ENCODE measurements at regions not wholly inside any gene's neighbourhood (a gene's known extent, or its start where the extent isn't known, plus 50 kb on each side); places are given as distances from the start of the nearest gene placed in this dataset.

DNA sequence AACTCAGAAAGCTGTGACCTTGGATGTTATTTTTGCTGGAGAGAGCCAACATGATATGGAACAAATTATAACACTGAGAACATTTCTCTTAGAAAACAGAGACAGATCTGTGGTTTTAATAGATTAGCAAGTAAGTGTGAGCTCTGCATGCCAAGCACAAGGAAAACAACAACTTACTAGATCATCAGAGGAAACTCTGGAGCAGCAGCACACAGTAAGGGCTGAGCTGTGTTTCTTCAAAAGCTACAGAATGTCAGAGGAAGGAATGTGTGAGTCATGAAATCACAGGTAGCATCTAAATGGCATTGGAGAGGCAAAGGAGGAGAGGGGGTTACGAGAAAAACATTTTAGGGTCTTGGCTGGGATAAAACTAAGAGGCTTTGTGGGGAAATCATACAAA lies 283.4 kb upstream of the FZD8 start:
- Histone ChIP-seq H3K36me3 (no peaks in the 10 kb centered on the region), H3K9me3 (no peaks in the 10 kb centered on the region), H3K27me3 (no peaks in the 10 kb centered on the region), H3K4me3 (no peak overlapping the region), H3K27ac (no peak overlapping the region), H3K4me1 (no peaks in the 10 kb centered on the region)
- WGBS, 2 donors = 64 to 70% methylated on average over 1 of the region's 1 CpG
- no peak for DNase-seq
- TF ChIP-seq POLR2A (IDR thresholded peaks at IDR 0.05) (no peak), CTCF (IDR thresholded peaks at IDR 0.05) (no peak)
- intact Hi-C loops (cut with DNase I) = no loop called here

DNA sequence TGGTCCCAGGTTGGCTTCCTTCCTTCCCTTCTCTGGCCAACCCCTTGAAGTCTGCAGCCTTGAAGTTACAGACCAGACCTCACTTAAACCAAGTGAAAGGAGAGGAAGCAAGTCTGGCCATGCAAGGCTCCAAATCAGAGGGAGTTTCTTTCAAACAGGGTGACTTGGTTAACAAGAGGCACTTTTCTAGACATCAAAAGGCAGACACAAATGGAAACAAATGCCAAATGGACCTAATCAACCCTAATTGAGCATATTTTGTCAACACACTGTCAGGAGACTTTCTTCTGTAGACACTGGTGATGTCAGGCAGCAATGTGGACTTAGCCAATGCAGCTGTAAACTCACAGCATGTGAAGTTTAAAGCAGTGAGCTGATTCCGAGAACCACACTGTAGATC lies 282.7 kb upstream of the FZD8 start:
- Histone ChIP-seq H3K4me1 (no peaks in the 10 kb centered on the region), H3K4me3 (no peak overlapping the region), H3K9me3 (no peaks in the 10 kb centered on the region), H3K27me3 (no peaks in the 10 kb centered on the region), H3K27ac (no peak overlapping the region), H3K36me3 (no peaks in the 10 kb centered on the region)
- TF ChIP-seq CTCF (IDR thresholded peaks at IDR 0.05) (no peak), POLR2A (IDR thresholded peaks at IDR 0.05) (no peak)
- whole genome bisulfite sequencing, 2 donors = 60 to 78% methylated on average over 1 of the region's 1 CpG
- intact Hi-C loops (cut with DNase I) = no loop called here
- DNase-seq = no peak

GRCh38 chr10:35922876-35923600 lies 280.9 kb upstream of the FZD8 start:
- 87 to 96% methylated on average over 4 of the region's 4 CpGs for WGBS, 2 donors
- TF ChIP-seq CTCF (IDR thresholded peaks at IDR 0.05) (no peak), POLR2A (IDR thresholded peaks at IDR 0.05) (no peak)
- no peaks in the 10 kb centered on the region for H3K4me1 ChIP-seq
- no peaks in the 10 kb centered on the region for H3K36me3 ChIP-seq
- no peak overlapping the region for H3K27ac ChIP-seq
- no peaks in the 10 kb centered on the region for H3K9me3 ChIP-seq
- no peak overlapping the region for H3K4me3 ChIP-seq
- no peaks in the 10 kb centered on the region for H3K27me3 ChIP-seq
- intact Hi-C loops (cut with DNase I) = no loop called here
- DNase-seq = no peak

- no peak for DNase-seq
- no peaks in the 10 kb centered on the region for H3K27me3 ChIP-seq
- no peak overlapping the region for H3K4me3 ChIP-seq
- H3K4me1 ChIP-seq = no peaks in the 10 kb centered on the region
- no peaks in the 10 kb centered on the region for H3K36me3 ChIP-seq
- H3K27ac ChIP-seq = no peak overlapping the region
- intact Hi-C loops (cut with DNase I) = no loop called here
- TF ChIP-seq POLR2A (IDR thresholded peaks at IDR 0.05) = no peak
- TF ChIP-seq CTCF (IDR thresholded peaks at IDR 0.05) = no peak
- 85 to 90% methylated on average over 13 of the region's 13 CpGs for WGBS, 2 donors
- no peaks in the 10 kb centered on the region for H3K9me3 ChIP-seq
Measured at GRCh38 chr10:35921866-35922350, 279.8 kb upstream of the FZD8 start.

- no peak for DNase-seq
- intact Hi-C loops (cut with DNase I) = no loop called here
- peaks cover 0 to 8% (median 0%) of the 10 kb centered on the region in 3 donors for H3K4me1 ChIP-seq
Measured at GRCh38 chr10:35916791-35917190, 274.7 kb upstream of the FZD8 start.

More at GRCh38 chr10:35916791-35917190, 274.7 kb upstream of the FZD8 start:
- H3K36me3 ChIP-seq = no peaks in the 10 kb centered on the region
- WGBS, 2 donors = 87 to 92% methylated on average over 4 of the region's 4 CpGs
- H3K27ac ChIP-seq = no peak overlapping the region
- no peaks in the 10 kb centered on the region for H3K9me3 ChIP-seq
- TF ChIP-seq CTCF (IDR thresholded peaks at IDR 0.05) = no peak
- no peaks in the 10 kb centered on the region for H3K27me3 ChIP-seq
- no peak overlapping the region for H3K4me3 ChIP-seq
